HCT116 (cell line): ENCODE measurements at regions not wholly inside any gene's neighbourhood (a gene's known extent, or its start where the extent isn't known, plus 50 kb on each side); places are given as distances from the start of the nearest gene placed in this dataset.

Source experiments
- ATAC-seq: fragments of 200-7000 bp; cut with Tn5 transposase; 2 replicates; pipeline ENCODE4 v1.9.1; 2020; ENCODE audit warnings: mild to moderate bottlenecking, moderate library complexity
- BruUV-seq: library from RNA; stranded (reverse); fragments of 400-500 nt; replicated peaks from 2 replicates; lab custom pipeline; 2021; lab: Mats Ljungman, UMichigan
- CTCF ChIA-PET: fragments of 300-600 bp; sonication (Branson Sonifier 250); formaldehyde crosslinking; loops from one replicate; lab custom pipeline; 2021; ENCODE audit warnings: antibody characterized with exemption; lab: Charles Lee
- POLR2A ChIA-PET: fragments of 300-600, 350-600 bp; sonication (Branson Sonifier 250); formaldehyde crosslinking; loops from one replicate; lab custom pipeline; 2021; ENCODE audit warnings: antibody characterized with exemption; lab: Charles Lee
- RAD21 ChIA-PET, 2 experiments: fragments of 300-600 bp; sonication (Branson Sonifier 250); formaldehyde crosslinking; loops; one replicate each; lab custom pipeline; 2023; ENCODE audit warnings: low total read pairs in 2 of 2; ENCODE audit not compliant: uncharacterized antibody in 2 of 2, unreplicated experiment in 2 of 2, low non-redundant PET in 1 of 2; lab: Charles Lee
- DNase-seq: peaks from one replicate; pipeline ENCODE4 v3.0.0-alpha.2; 2010; ENCODE audit warnings: low read depth, low spot score
- H2AFZ ChIP-seq: fragments of 200-600 bp; shearing (Covaris generic), sonication (generic); 2 replicates; pipeline ENCODE4 v1.6.1; 2017; ENCODE audit warnings: low read depth, mixed run types, mixed read lengths, antibody characterized with exemption, low read length; ENCODE audit not compliant: poor library complexity, severe bottlenecking
- H3K27ac ChIP-seq: 2 replicates; pipeline ENCODE4 v1.5.1; 2012; ENCODE audit warnings: low read depth, low read length
- H3K27me3 ChIP-seq: fragments of 200-600 bp; sonication (generic); 2 replicates; pipeline ENCODE4 v1.6.1; 2016; ENCODE audit warnings: mixed run types, low read length, mixed read lengths; ENCODE audit not compliant: insufficient read depth
- H3K36me3 ChIP-seq, 2 experiments: fragments of 200-500 bp in 1 of 2; fragments of 200-600 bp in 1 of 2; sonication (Bioruptor generic) in 1 of 2; sonication (generic) in 1 of 2; 2 replicates each; pipeline versions ENCODE4 v1.5.1 to v1.6.1; 2014 to 2016; ENCODE audit warnings: low read length in 2 of 2, inconsistent platforms in 1 of 2, mixed read lengths in 1 of 2, mixed run types in 1 of 2; ENCODE audit not compliant: insufficient read depth in 2 of 2, control insufficient read depth in 1 of 2
- H3K4me1 ChIP-seq, 2 experiments: fragments of 200-600 bp in 1 of 2; sonication (generic) in 1 of 2; 2 replicates each; pipeline versions ENCODE4 v1.5.1 to v1.6.1; 2012 to 2017; ENCODE audit warnings: low read length in 2 of 2, inconsistent platforms in 1 of 2, mild to moderate bottlenecking in 1 of 2, mixed read lengths in 1 of 2, mixed run types in 1 of 2, moderate library complexity in 1 of 2; ENCODE audit not compliant: insufficient read depth in 2 of 2, control insufficient read depth in 1 of 2
- H3K4me2 ChIP-seq: fragments of 200-600 bp; sonication (generic); 2 replicates; pipeline ENCODE4 v1.6.1; 2017; ENCODE audit warnings: mixed run types, low read length, mixed read lengths
- H3K4me3 ChIP-seq, 2 experiments: fragments of 200-600 bp in 1 of 2; sonication (generic) in 1 of 2; replicated peaks in 1 of 2; 2 replicates each; pipeline ENCODE4 v1.5.1; 2011 to 2016; ENCODE audit warnings: low read length in 2 of 2, control low read depth in 1 of 2, low read depth in 1 of 2, mild to moderate bottlenecking in 1 of 2, mixed read lengths in 1 of 2, mixed run types in 1 of 2
- H3K79me2 ChIP-seq: fragments of 200-600 bp; sonication (generic); 2 replicates; pipeline ENCODE4 v1.6.1; 2017; ENCODE audit warnings: mild to moderate bottlenecking, mixed run types, low read length, moderate library complexity, mixed read lengths; ENCODE audit not compliant: insufficient read depth
- H3K9ac ChIP-seq: fragments of 200-600 bp; sonication (generic); 2 replicates; pipeline ENCODE4 v1.6.1; 2016; ENCODE audit warnings: low read length, mixed read lengths
- H3K9me2 ChIP-seq: fragments of 200-600 bp; sonication (generic), shearing (Covaris generic); 2 replicates; pipeline ENCODE4 v1.6.1; 2017; ENCODE audit warnings: mixed run types, mild to moderate bottlenecking, moderate library complexity; ENCODE audit not compliant: insufficient read depth
- H3K9me3 ChIP-seq, 2 experiments: fragments of 200-500 bp in 1 of 2; fragments of 200-600 bp in 1 of 2; sonication (Bioruptor generic) in 1 of 2; sonication (generic) in 1 of 2; 2 replicates each; pipeline ENCODE4 v1.6.1; 2014 to 2017; ENCODE audit warnings: low read length in 2 of 2, mixed read lengths in 2 of 2, inconsistent platforms in 1 of 2, low read depth in 1 of 2, mild to moderate bottlenecking in 1 of 2, mixed run types in 1 of 2, moderate library complexity in 1 of 2; ENCODE audit not compliant: control insufficient read depth in 1 of 2, insufficient read depth in 1 of 2
- H4K20me1 ChIP-seq: fragments of 200-600 bp; sonication (generic), shearing (Covaris generic); 2 replicates; pipeline ENCODE4 v1.6.1; 2017; ENCODE audit warnings: mixed run types, mild to moderate bottlenecking, moderate library complexity; ENCODE audit not compliant: insufficient read depth
- ATF3 ChIP-seq: IDR thresholded peaks from 2 replicates; pipeline ENCODE4 v1.6.1; 2012
- EGR1 ChIP-seq: IDR thresholded peaks from 2 replicates; pipeline ENCODE4 v1.6.1; 2012; ENCODE audit warnings: low read depth
- EZH2 ChIP-seq: fragments of 200-600 bp; sonication (generic); IDR thresholded peaks from 2 replicates; pipeline ENCODE4 v1.6.1; 2017; ENCODE audit warnings: antibody characterized with exemption, mixed run types
- FOSL1 ChIP-seq: IDR thresholded peaks from 2 replicates; pipeline ENCODE4 v1.6.1; 2012; ENCODE audit warnings: low read depth
- POLR2A ChIP-seq: IDR thresholded peaks from 2 replicates; pipeline ENCODE4 v1.7.0; 2011; ENCODE audit warnings: borderline replicate concordance; ENCODE audit not compliant: insufficient read depth, insufficient read length; ENCODE audit errors: extremely low read depth
- POLR2AphosphoS5 ChIP-seq: IDR thresholded peaks from 2 replicates; pipeline ENCODE4 v1.6.1; 2011; ENCODE audit warnings: mild to moderate bottlenecking, low read depth, low read length, moderate library complexity
- RAD21 ChIP-seq: IDR thresholded peaks from 2 replicates; pipeline ENCODE4 v1.6.1; 2012; ENCODE audit warnings: low read depth, mild to moderate bottlenecking
- REST ChIP-seq: IDR thresholded peaks from 2 replicates; pipeline ENCODE4 v1.6.1; 2012; ENCODE audit warnings: low read depth
- SIN3A ChIP-seq: IDR thresholded peaks from 2 replicates; pipeline ENCODE4 v1.6.1; 2012; ENCODE audit warnings: low read depth
- TCF7L2 ChIP-seq: IDR thresholded peaks from 2 replicates; pipeline ENCODE4 v1.7.0; 2011; ENCODE audit warnings: borderline replicate concordance, inconsistent platforms; ENCODE audit not compliant: insufficient read depth, insufficient read length; ENCODE audit errors: extremely low read depth
- ZBTB33 ChIP-seq: IDR thresholded peaks from 2 replicates; pipeline ENCODE4 v1.6.1; 2011; ENCODE audit warnings: mild to moderate bottlenecking, low read length, moderate library complexity; ENCODE audit not compliant: insufficient replicate concordance; ENCODE audit errors: extremely low read depth
- ZFX ChIP-seq: fragments of 450-650 bp; IDR thresholded peaks from 2 replicates; pipeline ENCODE4 v1.6.1; 2017
- ZNF274 ChIP-seq: fragments of 200-500 bp; sonication (Bioruptor generic); IDR thresholded peaks from 2 replicates; pipeline ENCODE4 v1.6.1; 2014; ENCODE audit warnings: mild to moderate bottlenecking, low read depth, low read length, inconsistent platforms
- intact Hi-C: fragments of 100-400 bp; cut with micrococcal nuclease; formaldehyde crosslinking; loops from 2 replicates; pipeline ENCODE4 v1.10.0; 2022

DNA sequence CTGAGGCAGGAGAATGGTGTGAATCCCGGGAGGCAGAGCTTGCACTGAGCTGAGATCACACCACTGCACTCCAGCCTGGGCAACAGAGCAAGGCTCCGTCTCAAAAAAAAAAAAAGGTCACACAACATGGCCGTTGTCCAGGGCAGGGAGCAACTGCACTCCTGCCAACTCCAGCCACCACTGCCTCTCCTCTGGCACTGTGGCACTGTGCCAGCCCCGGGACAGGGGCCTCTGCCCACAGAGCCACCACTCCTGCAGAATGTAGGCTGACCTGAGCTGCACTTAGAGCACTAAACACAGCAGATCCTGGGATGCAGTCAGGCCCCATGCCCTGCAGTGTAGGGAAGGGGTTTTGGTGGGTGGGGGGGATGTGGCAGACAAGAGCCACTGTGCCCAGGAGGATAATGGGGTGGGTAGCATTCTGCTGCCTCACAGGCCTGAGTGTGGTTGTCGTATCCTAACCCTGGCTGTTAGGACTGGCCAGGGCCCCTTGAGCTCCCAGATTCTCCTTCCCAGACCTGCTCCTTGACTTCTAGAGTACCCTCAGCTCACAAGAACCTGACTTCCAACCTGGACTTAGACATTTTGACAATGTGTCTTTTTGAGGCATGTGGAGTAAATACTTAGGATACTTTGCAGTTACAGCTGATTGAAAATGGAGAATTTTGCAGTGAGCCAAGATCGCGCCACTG lies 69.4 kb upstream of the SH3RF3 start:
- intact Hi-C loops, result no loop called here
- POLR2A ChIA-PET, result no interaction called here
- DNase-seq, result no peak
- RAD21 ChIA-PET, result no interaction called here
- no peak overlapping the region for H3K9ac ChIP-seq
- TF ChIP-seq ZBTB33 (no peak), RAD21 (no peak), TCF7L2 (no peak), EZH2 (no peak), SIN3A (no peak), POLR2AphosphoS5 (no peak), ZFX (no peak), POLR2A (no peak), FOSL1 (no peak), ATF3 (no peak), ZNF274 (no peak), EGR1 (no peak), REST (no peak)
- TF ChIP-seq, all 23 proteins: peak for 0
- no TSS peak for BruUV-seq
- Histone ChIP-seq H3K9me3 (no peaks in the 10 kb centered on the region), H2AFZ (no peak overlapping the region), H3K4me1 (no peaks in the 10 kb centered on the region; a peak in 1 of 4 replicates), H3K4me3 (no peak overlapping the region), H3K36me3 (no peaks in the 10 kb centered on the region), H3K27me3 (no peaks in the 10 kb centered on the region), H3K4me2 (no peak overlapping the region), H3K27ac (no peak overlapping the region), H3K79me2 (no peaks in the 10 kb centered on the region), H4K20me1 (no peaks in the 10 kb centered on the region), H3K9me2 (no peaks in the 10 kb centered on the region)
- CTCF ChIA-PET, result no interaction called here
- no peak for ATAC-seq
